HG03432 (cell line): ENCODE measurements at regions not wholly inside any gene's neighbourhood (a gene's known extent, or its start where the extent isn't known, plus 50 kb on each side); places are given as distances from the start of the nearest gene placed in this dataset.

Experiments used
- ATAC-seq: cut with Tn5 transposase; IDR thresholded peaks from one replicate; pipeline ENCODE4 v1.9.1; 2021; ENCODE audit warnings: mild to moderate bottlenecking, moderate library complexity; ENCODE audit not compliant: unreplicated experiment

- ATAC-seq = no peak
These were observed 2314.1 kb downstream of the LRRC4C start for GRCh38 chr11:39145346-39145745.

GRCh38 chr11:39144351-39145130 is 2314.9 kb downstream of the LRRC4C start:
- no peak for ATAC-seq

GRCh38 chr11:39139581-39139980 is 2319.9 kb downstream of the LRRC4C start:
- ATAC-seq = no peak

GRCh38 chr11:39120890-39121289 is 2338.6 kb downstream of the LRRC4C start:
- ATAC-seq = no peak

GRCh38 chr11:39113606-39114005 is 2345.8 kb downstream of the LRRC4C start:
- ATAC-seq = no peak

GRCh38 chr11:39102236-39102635 is 2357.2 kb downstream of the LRRC4C start:
- no peak for ATAC-seq

- no peak for ATAC-seq
These were observed 2381.0 kb downstream of the LRRC4C start for GRCh38 chr11:39078465-39078864.

- ATAC-seq = no peak
These were observed 2421.8 kb downstream of the LRRC4C start for GRCh38 chr11:39037611-39038010.

- ATAC-seq = no peak
These were observed 2423.4 kb downstream of the LRRC4C start for GRCh38 chr11:39036021-39036420.

GRCh38 chr11:39021539-39021938 is 2423.5 kb upstream of the RAG2 start:
- no peak for ATAC-seq

- no peak for ATAC-seq
These were observed 2413.8 kb upstream of the RAG2 start for GRCh38 chr11:39011797-39012196.

GRCh38 chr11:38990841-38991240 is 2392.8 kb upstream of the RAG2 start:
- no peak for ATAC-seq

GRCh38 chr11:38990139-38990538 is 2392.1 kb upstream of the RAG2 start:
- ATAC-seq = no peak

GRCh38 chr11:38988908-38989307 is 2390.9 kb upstream of the RAG2 start:
- ATAC-seq = no peak

- no peak for ATAC-seq
These were observed 2374.2 kb upstream of the RAG2 start for GRCh38 chr11:38972220-38972619.

GRCh38 chr11:38971141-38971540 is 2373.1 kb upstream of the RAG2 start:
- no peak for ATAC-seq

GRCh38 chr11:38968951-38969350 is 2370.9 kb upstream of the RAG2 start:
- no peak for ATAC-seq

- no peak for ATAC-seq
These were observed 2354.7 kb upstream of the RAG2 start for GRCh38 chr11:38952698-38953097.

- no peak for ATAC-seq
These were observed 2352.8 kb upstream of the RAG2 start for GRCh38 chr11:38950867-38951266.

- no peak for ATAC-seq
These were observed 2350.4 kb upstream of the RAG2 start for GRCh38 chr11:38948392-38948791.

GRCh38 chr11:38937709-38938108 is 2339.7 kb upstream of the RAG2 start:
- no peak for ATAC-seq

GRCh38 chr11:38935941-38936340 is 2337.9 kb upstream of the RAG2 start:
- no peak for ATAC-seq

- ATAC-seq = no peak
These were observed 2330.0 kb upstream of the RAG2 start for GRCh38 chr11:38927993-38928392.
